ENCODE measurements at regions not wholly inside any gene's neighbourhood (a gene's known extent, or its start where the extent isn't known, plus 50 kb on each side); places are given as distances from the start of the nearest gene placed in this dataset.
"Not testable (repeated sequence)": the region's sequence is repeated elsewhere in the genome, so short reads cannot be mapped to it uniquely, and the experiment has no call there.

DNA sequence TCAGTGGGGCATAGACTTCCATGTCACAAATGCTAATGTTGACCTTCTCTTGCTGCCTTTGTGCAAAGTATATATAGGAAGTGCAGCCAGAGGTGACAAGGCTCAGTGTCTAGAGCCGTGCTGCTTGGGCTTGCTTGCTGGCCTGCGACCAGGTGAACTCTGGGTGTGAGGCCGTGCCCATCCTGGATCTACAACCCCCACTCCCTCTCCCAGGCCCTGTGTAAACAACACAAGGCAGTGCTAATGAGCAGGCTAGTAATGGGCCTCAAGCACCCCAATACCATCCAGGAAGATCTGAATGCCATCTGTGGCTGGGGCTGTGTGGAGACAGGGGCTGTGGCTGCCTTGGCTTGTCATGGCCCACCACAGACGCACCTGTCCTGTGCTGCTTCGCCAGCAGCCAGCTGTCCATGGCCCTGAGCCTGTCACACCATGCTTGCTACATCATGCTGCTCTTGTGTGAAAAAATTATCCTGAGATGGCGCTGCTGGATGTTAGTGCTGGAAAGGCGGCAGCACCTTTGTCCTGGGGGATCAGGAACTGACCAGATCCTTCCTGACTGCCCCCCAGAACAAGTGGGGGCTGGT is 107.6 kb upstream of the ZNF92 start:
- no peak overlapping the region for H2AFZ ChIP-seq (ENCODE audit: low read length)
- no peaks in the 10 kb centered on the region for H3K9me3 ChIP-seq (ENCODE audit: low read length)
- no peaks in the 10 kb centered on the region for H3K79me2 ChIP-seq (ENCODE audit: low read length)
- H3K4me2 ChIP-seq (ENCODE audit: low read depth, low read length, poor library complexity, severe bottlenecking) = no peak overlapping the region
- no peak overlapping the region for H3K27ac ChIP-seq (ENCODE audit: low read length)
- peaks cover 4% of the 10 kb centered on the region for H3K4me1 ChIP-seq (ENCODE audit: low read length)
- no peak overlapping the region for H3K9ac ChIP-seq (ENCODE audit: low read length)
- H3K27me3 ChIP-seq (ENCODE audit: low read length) = no peaks in the 10 kb centered on the region
- no peaks in the 10 kb centered on the region for H3K36me3 ChIP-seq (ENCODE audit: insufficient read depth, low read length)
- H3K4me3 ChIP-seq (ENCODE audit: low read length) = no peak overlapping the region
- no peaks in the 10 kb centered on the region for H3K9me2 ChIP-seq (replicated peaks; ENCODE audit: insufficient read depth, low read length)
- DNase-seq = no peak
- H4K20me1 ChIP-seq (ENCODE audit: insufficient read depth, low read depth, low read length) = no peaks in the 10 kb centered on the region

DNA sequence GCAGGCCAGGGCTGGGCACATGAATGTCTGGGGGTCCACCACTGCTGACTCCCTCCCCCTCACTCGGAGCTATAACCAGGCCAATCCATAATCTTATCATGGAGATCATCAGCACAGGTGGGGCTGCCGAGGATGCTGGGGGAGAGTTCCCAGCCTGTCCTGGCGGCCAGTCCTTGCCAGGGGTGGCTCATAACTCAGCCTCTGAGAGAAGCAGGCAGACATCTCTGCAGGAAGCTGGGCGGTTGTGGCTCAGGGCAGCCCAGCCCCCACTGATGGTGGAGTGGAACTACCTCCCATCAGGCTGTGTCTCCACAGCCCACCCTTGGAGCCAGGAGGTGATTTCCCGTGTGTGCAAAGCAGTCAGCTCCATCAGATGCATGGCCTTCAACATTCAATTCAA is 109.4 kb upstream of the ZNF92 start:
- DNase-seq = no peak
- H3K27ac ChIP-seq (ENCODE audit: low read length) = no peak overlapping the region
- no peaks in the 10 kb centered on the region for H3K9me2 ChIP-seq (replicated peaks; ENCODE audit: insufficient read depth, low read length)
- no peak overlapping the region for H2AFZ ChIP-seq (ENCODE audit: low read length)
- H3K4me2 ChIP-seq (ENCODE audit: low read depth, low read length, poor library complexity, severe bottlenecking) = no peak overlapping the region
- H3K36me3 ChIP-seq (ENCODE audit: insufficient read depth, low read length) = no peaks in the 10 kb centered on the region
- no peak overlapping the region for H3K4me3 ChIP-seq (ENCODE audit: low read length)
- H4K20me1 ChIP-seq (ENCODE audit: insufficient read depth, low read depth, low read length) = no peaks in the 10 kb centered on the region
- no peaks in the 10 kb centered on the region for H3K9me3 ChIP-seq (ENCODE audit: low read length)
- H3K79me2 ChIP-seq (ENCODE audit: low read length) = no peaks in the 10 kb centered on the region
- peaks cover 6% of the 10 kb centered on the region for H3K4me1 ChIP-seq (ENCODE audit: low read length)
- H3K9ac ChIP-seq (ENCODE audit: low read length) = no peak overlapping the region
- no peaks in the 10 kb centered on the region for H3K27me3 ChIP-seq (ENCODE audit: low read length)

DNA sequence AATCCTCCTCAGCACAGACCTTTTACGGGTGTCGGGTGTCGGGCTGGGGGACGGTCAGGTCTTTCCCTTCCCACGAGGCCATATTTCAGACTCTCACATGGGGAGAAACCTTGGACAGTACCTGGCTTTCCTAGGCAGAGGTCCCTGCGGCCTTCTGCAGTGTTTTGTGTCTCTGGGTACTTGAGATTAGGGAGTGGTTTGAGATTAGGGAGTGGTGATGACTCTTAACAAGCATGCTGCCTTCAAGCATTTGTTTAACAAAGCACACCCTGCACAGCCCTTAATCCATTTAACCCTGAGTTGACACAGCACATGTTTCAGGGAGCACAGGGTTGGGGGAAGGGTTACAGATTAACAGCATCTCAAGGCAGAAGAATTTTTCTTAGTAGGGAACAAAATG is 113.0 kb upstream of the ZNF92 start:
- H4K20me1 ChIP-seq (ENCODE audit: insufficient read depth, low read depth, low read length); H3K27me3 ChIP-seq (ENCODE audit: low read length); H3K9ac ChIP-seq (ENCODE audit: low read length); H3K36me3 ChIP-seq (ENCODE audit: insufficient read depth, low read length); DNase-seq; H3K9me3 ChIP-seq (ENCODE audit: low read length); H3K4me1 ChIP-seq (ENCODE audit: low read length); H3K9me2 ChIP-seq (replicated peaks; ENCODE audit: insufficient read depth, low read length); H3K79me2 ChIP-seq (ENCODE audit: low read length); H2AFZ ChIP-seq (ENCODE audit: low read length); H3K4me2 ChIP-seq (ENCODE audit: low read depth, low read length, poor library complexity, severe bottlenecking); H3K4me3 ChIP-seq (ENCODE audit: low read length); H3K27ac ChIP-seq (ENCODE audit: low read length): not testable (repeated sequence)

DNA sequence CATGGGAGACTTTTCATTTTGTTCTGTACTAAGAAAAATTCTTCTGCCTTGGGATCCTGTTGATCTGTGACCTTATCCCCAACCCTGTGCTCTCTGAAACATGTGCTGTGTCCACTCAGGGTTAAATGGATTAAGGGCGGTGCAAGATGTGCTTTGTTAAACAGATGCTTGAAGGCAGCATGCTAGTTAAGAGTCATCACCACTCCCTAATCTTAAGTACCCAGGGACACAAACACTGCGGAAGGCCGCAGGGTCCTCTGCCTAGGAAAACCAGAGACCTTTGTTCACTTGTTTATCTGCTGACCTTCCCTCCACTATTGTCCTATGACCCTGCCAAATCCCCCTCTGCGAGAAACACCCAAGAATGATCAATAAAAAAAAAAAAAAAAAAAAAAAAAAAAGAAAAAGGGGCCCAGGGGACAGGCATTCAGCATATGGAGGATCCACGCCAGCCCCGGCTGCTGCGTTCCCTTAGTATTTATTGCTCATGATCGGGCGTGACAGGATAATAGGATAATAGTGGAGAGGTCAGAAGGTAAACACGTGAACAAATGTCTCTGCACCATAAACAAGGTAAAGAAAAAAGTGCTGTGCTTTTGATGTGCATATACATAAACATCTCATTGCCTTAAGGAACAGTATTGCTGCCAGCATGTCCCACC is 113.7 kb upstream of the ZNF92 start:
- not testable (repeated sequence) for H3K4me1 ChIP-seq (ENCODE audit: low read length); H2AFZ ChIP-seq (ENCODE audit: low read length); H3K4me2 ChIP-seq (ENCODE audit: low read depth, low read length, poor library complexity, severe bottlenecking); H3K79me2 ChIP-seq (ENCODE audit: low read length); H4K20me1 ChIP-seq (ENCODE audit: insufficient read depth, low read depth, low read length); H3K27me3 ChIP-seq (ENCODE audit: low read length); H3K9me2 ChIP-seq (replicated peaks; ENCODE audit: insufficient read depth, low read length); H3K27ac ChIP-seq (ENCODE audit: low read length); H3K9me3 ChIP-seq (ENCODE audit: low read length); DNase-seq; H3K36me3 ChIP-seq (ENCODE audit: insufficient read depth, low read length); H3K4me3 ChIP-seq (ENCODE audit: low read length); H3K9ac ChIP-seq (ENCODE audit: low read length)

DNA sequence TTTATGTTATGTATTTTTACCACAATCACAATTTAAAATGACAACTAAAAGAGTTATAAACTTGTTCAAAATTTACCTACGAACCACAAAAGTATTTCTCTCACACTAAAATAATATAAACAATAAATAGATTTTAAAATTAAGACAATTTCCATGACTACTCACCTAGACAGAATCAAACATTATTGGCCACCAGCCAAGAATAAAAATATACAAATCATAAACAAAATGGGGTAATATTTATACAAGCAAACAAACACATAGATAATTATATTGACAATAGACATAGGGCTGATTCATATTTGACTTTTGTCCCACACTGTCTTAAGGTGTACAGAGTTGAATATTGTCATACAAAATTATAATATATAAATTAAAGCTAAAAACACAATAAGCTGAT is 119.6 kb upstream of the ZNF92 start:
- H3K4me3 ChIP-seq (ENCODE audit: low read length) = no peak overlapping the region

DNA sequence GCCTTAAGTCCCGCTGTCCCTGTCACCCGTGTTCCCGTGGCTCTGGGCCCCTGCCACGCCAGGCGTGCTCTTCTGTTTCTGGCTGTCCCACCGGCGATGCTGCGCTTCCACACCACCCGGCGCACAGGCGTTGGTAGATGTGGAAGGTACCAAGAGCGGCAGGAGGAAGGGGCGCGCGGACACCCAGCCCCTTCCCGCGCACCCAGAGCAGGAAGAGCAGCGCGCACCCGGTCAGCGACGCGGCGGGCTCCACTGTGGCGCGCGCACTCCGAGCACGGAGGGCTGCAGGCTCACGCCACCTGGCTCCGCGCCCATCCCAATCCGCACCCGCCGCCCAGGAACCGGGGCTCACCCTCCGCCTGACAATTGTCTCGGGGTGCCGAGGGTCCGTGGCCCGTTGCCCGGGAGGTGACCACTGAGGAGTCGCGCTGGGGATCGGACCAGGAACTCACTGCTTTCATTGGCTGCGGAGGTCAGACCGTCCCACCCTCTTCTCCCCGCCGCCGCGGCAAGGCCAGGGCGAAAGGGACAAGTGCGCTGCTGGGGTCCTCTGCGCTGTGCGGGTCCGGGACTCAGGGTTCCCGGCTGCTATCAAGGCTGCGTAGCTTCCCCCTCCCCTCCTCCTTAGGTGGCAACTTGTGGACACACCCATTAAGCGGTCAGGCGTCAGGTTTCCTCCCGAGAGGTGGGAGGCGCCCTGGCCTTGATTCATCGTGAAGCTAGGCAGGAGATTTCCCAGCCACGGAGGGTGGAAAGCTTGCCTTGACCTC is 121.6 kb upstream of the ZNF92 start:
- H3K9ac ChIP-seq (ENCODE audit: low read length) = no peak overlapping the region
- no peaks in the 10 kb centered on the region for H3K9me3 ChIP-seq (ENCODE audit: low read length)
- no peak overlapping the region for H3K4me3 ChIP-seq (ENCODE audit: low read length)
- no peak overlapping the region for H2AFZ ChIP-seq (ENCODE audit: low read length)
- no peaks in the 10 kb centered on the region for H3K79me2 ChIP-seq (ENCODE audit: low read length)
- H3K4me1 ChIP-seq (ENCODE audit: low read length) = no peaks in the 10 kb centered on the region
- H3K4me2 ChIP-seq (ENCODE audit: low read depth, low read length, poor library complexity, severe bottlenecking) = no peak overlapping the region
- no peak for DNase-seq
- H3K9me2 ChIP-seq (replicated peaks; ENCODE audit: insufficient read depth, low read length) = no peaks in the 10 kb centered on the region
- no peaks in the 10 kb centered on the region for H3K36me3 ChIP-seq (ENCODE audit: insufficient read depth, low read length)
- no peaks in the 10 kb centered on the region for H3K27me3 ChIP-seq (ENCODE audit: low read length)
- H3K27ac ChIP-seq (ENCODE audit: low read length) = no peak overlapping the region
- H4K20me1 ChIP-seq (ENCODE audit: insufficient read depth, low read depth, low read length) = no peaks in the 10 kb centered on the region

More for the DNA sequence above, 119.6 kb upstream of the ZNF92 start:
- DNase-seq = no peak
- no peaks in the 10 kb centered on the region for H3K9me2 ChIP-seq (replicated peaks; ENCODE audit: insufficient read depth, low read length)
- no peak overlapping the region for H3K4me2 ChIP-seq (ENCODE audit: low read depth, low read length, poor library complexity, severe bottlenecking)
- H3K27ac ChIP-seq (ENCODE audit: low read length) = no peak overlapping the region
- H4K20me1 ChIP-seq (ENCODE audit: insufficient read depth, low read depth, low read length) = no peaks in the 10 kb centered on the region
- H2AFZ ChIP-seq (ENCODE audit: low read length) = no peak overlapping the region
- H3K27me3 ChIP-seq (ENCODE audit: low read length) = no peaks in the 10 kb centered on the region
- no peak overlapping the region for H3K9ac ChIP-seq (ENCODE audit: low read length)
- no peaks in the 10 kb centered on the region for H3K36me3 ChIP-seq (ENCODE audit: insufficient read depth, low read length)
- no peaks in the 10 kb centered on the region for H3K79me2 ChIP-seq (ENCODE audit: low read length)
- no peaks in the 10 kb centered on the region for H3K9me3 ChIP-seq (ENCODE audit: low read length)
- no peaks in the 10 kb centered on the region for H3K4me1 ChIP-seq (ENCODE audit: low read length)

DNA sequence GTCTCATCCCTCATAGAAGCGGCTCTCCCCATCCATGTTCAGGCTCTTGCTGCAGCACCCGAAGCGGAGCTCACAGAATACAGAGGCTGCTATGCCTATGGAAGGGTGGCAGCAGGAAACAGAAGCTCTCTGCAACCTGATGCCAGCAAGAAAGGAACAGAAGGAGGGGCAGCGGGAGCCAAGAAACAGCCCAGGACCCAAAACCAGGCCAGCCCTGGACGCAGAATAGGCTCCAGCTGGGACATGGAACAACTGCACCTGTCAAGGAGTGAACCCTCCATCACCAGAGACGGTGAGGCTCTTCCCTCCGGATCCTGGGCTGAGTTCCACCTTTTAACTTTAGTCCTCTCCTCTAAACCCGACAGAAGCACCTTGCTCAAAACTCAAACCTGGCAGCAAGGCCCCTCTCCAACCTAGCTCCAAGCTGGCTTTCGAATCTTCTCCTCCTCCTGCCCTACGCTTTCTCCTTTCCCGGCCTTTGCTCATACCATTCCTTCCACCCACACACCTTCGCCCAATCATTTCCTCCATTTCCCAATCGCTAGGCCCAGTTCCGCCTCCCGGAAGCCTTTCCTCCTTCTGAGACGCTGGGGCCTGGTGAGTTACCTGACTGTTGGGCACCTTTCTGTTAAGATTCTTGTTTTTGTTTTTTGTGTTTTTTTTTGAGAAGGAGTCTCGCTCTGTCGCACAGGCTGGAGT is 122.8 kb upstream of the ZNF92 start:
- H3K9me3 ChIP-seq (ENCODE audit: low read length) = no peaks in the 10 kb centered on the region
- H3K27me3 ChIP-seq (ENCODE audit: low read length) = no peaks in the 10 kb centered on the region
- H4K20me1 ChIP-seq (ENCODE audit: insufficient read depth, low read depth, low read length) = no peaks in the 10 kb centered on the region
- no peak for DNase-seq
- no peaks in the 10 kb centered on the region for H3K79me2 ChIP-seq (ENCODE audit: low read length)
- H3K4me2 ChIP-seq (ENCODE audit: low read depth, low read length, poor library complexity, severe bottlenecking) = no peak overlapping the region
- H3K4me3 ChIP-seq (ENCODE audit: low read length) = no peak overlapping the region
- H3K36me3 ChIP-seq (ENCODE audit: insufficient read depth, low read length) = no peaks in the 10 kb centered on the region
- no peak overlapping the region for H2AFZ ChIP-seq (ENCODE audit: low read length)
- no peak overlapping the region for H3K9ac ChIP-seq (ENCODE audit: low read length)
- no peak overlapping the region for H3K27ac ChIP-seq (ENCODE audit: low read length)
- no peaks in the 10 kb centered on the region for H3K9me2 ChIP-seq (replicated peaks; ENCODE audit: insufficient read depth, low read length)
- no peaks in the 10 kb centered on the region for H3K4me1 ChIP-seq (ENCODE audit: low read length)

DNA sequence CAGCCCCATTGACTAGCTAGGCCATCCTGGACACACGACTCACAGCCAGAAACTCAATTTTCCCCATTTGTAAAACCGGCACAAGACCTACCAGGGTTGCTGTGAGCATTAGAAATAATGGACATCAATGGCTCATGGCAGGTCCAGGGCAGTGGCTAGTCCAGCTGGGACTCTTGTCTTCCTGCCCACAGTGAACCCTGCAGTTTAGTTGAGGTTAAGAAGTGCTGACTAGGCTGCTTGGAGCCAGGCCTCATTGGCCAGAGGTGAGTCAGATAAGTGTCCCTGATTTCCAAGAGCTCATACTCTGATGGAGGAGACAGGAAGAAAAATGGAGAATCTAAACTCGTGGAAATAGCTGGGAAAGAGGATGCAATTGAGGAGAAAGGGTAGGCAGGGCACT is 123.4 kb upstream of the ZNF92 start:
- Histone ChIP-seq H3K27ac (ENCODE audit: low read length) (no peak overlapping the region), H3K27me3 (ENCODE audit: low read length) (no peaks in the 10 kb centered on the region), H3K9me3 (ENCODE audit: low read length) (no peaks in the 10 kb centered on the region), H3K79me2 (ENCODE audit: low read length) (no peaks in the 10 kb centered on the region), H3K4me3 (ENCODE audit: low read length) (no peak overlapping the region), H3K36me3 (ENCODE audit: insufficient read depth, low read length) (no peaks in the 10 kb centered on the region), H2AFZ (ENCODE audit: low read length) (no peak overlapping the region), H3K9ac (ENCODE audit: low read length) (no peak overlapping the region), H4K20me1 (ENCODE audit: insufficient read depth, low read depth, low read length) (no peaks in the 10 kb centered on the region), H3K4me1 (ENCODE audit: low read length) (no peaks in the 10 kb centered on the region), H3K4me2 (ENCODE audit: low read depth, low read length, poor library complexity, severe bottlenecking) (no peak overlapping the region), H3K9me2 (replicated peaks; ENCODE audit: insufficient read depth, low read length) (no peaks in the 10 kb centered on the region)
- DNase-seq = no peak
